ENCODE measurements at regions not wholly inside any gene's neighbourhood (a gene's known extent, or its start where the extent isn't known, plus 50 kb on each side); places are given as distances from the start of the nearest gene placed in this dataset.

- Histone ChIP-seq H3K79me2 (no peaks in the 10 kb centered on the region), H3K9ac (no peak overlapping the region), H3K4me3 (ENCODE audit: low read depth, low read length) (no peak overlapping the region), H3K27ac (no peak overlapping the region), H3K27me3 (ENCODE audit: control insufficient read depth, insufficient read depth, low read length) (no peaks in the 10 kb centered on the region), H3K9me3 (ENCODE audit: control insufficient read depth, low read length) (no peaks in the 10 kb centered on the region), H2AFZ (no peak overlapping the region), H3K4me2 (ENCODE audit: low read length) (no peak overlapping the region), H3K4me1 (no peaks in the 10 kb centered on the region), H3K36me3 (ENCODE audit: control insufficient read depth, insufficient read depth, low read length) (no peaks in the 10 kb centered on the region)
- no peak for TF ChIP-seq CTCF (IDR thresholded peaks at IDR 0.05)
Measured at GRCh38 chr2:235413064-235413463, 80.8 kb upstream of the AGAP1 start.

DNA sequence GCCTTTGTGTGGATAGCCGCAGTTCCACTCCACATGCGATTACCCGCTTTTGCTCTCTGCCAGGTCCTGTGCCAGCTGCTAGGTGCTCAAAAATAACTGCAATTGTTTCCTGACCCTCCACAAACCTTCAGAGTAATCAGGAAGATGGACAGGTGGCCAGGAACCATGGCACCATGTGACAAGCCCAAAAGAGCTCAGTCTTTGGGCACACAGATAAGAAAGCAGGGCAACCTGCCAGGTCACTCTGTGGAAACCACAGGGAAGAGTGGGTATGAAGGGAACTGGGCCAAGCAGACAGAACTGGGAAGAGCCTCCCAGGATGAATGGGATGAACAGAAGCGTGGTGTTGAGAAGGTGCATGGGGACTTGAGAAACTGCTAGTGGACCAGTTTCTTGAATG is 79.4 kb upstream of the AGAP1 start:
- no peak overlapping the region for H3K9ac ChIP-seq
- no peaks in the 10 kb centered on the region for H3K79me2 ChIP-seq
- H3K4me3 ChIP-seq (ENCODE audit: low read depth, low read length) = no peak overlapping the region
- no peak overlapping the region for H3K27ac ChIP-seq
- no peaks in the 10 kb centered on the region for H3K27me3 ChIP-seq (ENCODE audit: control insufficient read depth, insufficient read depth, low read length)
- TF ChIP-seq CTCF (IDR thresholded peaks at IDR 0.05) = no peak
- no peak overlapping the region for H2AFZ ChIP-seq
- H3K9me3 ChIP-seq (ENCODE audit: control insufficient read depth, low read length) = no peaks in the 10 kb centered on the region
- no peaks in the 10 kb centered on the region for H3K36me3 ChIP-seq (ENCODE audit: control insufficient read depth, insufficient read depth, low read length)
- H3K4me1 ChIP-seq = no peaks in the 10 kb centered on the region
- no peak overlapping the region for H3K4me2 ChIP-seq (ENCODE audit: low read length)

DNA sequence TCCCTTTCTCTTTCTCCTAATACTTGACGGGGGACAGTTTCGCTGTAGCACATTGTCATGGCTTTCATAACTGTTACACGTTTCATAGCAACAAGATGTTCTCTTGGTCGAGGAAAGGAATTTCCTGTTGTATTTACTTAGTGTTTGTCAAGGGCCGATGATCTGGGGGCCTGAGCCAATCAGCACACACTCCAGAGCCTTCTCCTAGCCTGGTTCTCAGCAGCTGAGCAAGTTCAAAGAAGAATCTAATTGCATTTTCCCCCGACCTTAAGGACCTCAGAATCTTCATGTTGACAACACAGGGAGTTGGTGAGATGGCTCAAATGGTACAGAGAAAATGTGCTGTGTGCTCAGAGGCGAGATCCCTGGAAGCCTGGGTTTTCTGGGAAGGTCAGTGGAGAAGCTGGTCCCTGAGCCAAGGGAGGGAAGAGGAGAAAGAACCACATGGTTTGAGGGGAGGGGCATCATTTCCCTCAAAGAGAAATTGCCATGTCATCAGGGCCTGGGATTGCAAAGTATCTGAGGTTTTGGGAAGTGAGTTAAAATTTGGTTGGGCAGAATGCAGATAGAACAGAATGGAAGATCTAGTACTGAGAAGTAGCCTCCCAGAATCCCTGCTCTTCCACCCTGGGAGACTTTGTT is 76.9 kb upstream of the AGAP1 start:
- H3K9me3 ChIP-seq (ENCODE audit: control insufficient read depth, low read length) = no peaks in the 10 kb centered on the region
- no peak overlapping the region for H2AFZ ChIP-seq
- peak overlapping the region; percentile 6 for H3K27ac ChIP-seq
- no peaks in the 10 kb centered on the region for H3K79me2 ChIP-seq
- no peaks in the 10 kb centered on the region for H3K27me3 ChIP-seq (ENCODE audit: control insufficient read depth, insufficient read depth, low read length)
- no peaks in the 10 kb centered on the region for H3K4me1 ChIP-seq
- no peak for TF ChIP-seq CTCF (IDR thresholded peaks at IDR 0.05)
- H3K9ac ChIP-seq = no peak overlapping the region
- H3K4me2 ChIP-seq (ENCODE audit: low read length) = no peak overlapping the region
- no peaks in the 10 kb centered on the region for H3K36me3 ChIP-seq (ENCODE audit: control insufficient read depth, insufficient read depth, low read length)
- no peak overlapping the region for H3K4me3 ChIP-seq (ENCODE audit: low read depth, low read length)

GRCh38 chr2:235418918-235419317 is 74.9 kb upstream of the AGAP1 start:
- Histone ChIP-seq H3K27me3 (ENCODE audit: control insufficient read depth, insufficient read depth, low read length) (no peaks in the 10 kb centered on the region), H3K4me2 (ENCODE audit: low read length) (no peak overlapping the region), H3K79me2 (no peaks in the 10 kb centered on the region), H3K4me1 (no peaks in the 10 kb centered on the region), H3K9ac (no peak overlapping the region), H3K9me3 (ENCODE audit: control insufficient read depth, low read length) (no peaks in the 10 kb centered on the region), H2AFZ (no peak overlapping the region), H3K36me3 (ENCODE audit: control insufficient read depth, insufficient read depth, low read length) (no peaks in the 10 kb centered on the region), H3K4me3 (ENCODE audit: low read depth, low read length) (no peak overlapping the region), H3K27ac (no peak overlapping the region)
- no peak for TF ChIP-seq CTCF (IDR thresholded peaks at IDR 0.05)

DNA sequence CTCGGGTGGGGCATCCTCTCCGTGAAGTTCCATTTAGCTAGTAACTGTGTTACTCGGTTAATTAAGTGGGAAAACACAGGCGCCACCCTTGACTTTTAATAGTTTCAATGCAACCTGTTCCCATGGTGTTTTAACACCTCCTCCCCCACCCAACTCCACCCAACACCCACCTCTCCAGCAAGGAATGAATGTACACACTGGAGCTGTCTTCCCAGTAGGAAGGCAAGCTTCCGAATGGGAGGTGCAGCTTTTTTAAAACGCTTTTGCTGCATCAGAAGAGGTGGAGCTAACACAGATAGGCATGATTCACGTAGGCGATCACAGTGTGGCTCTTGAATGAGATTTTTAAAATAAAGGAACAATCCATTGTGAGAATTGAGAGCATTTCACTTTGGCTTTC is 73.8 kb upstream of the AGAP1 start:
- TF ChIP-seq CTCF (IDR thresholded peaks at IDR 0.05) = no peak
- no peaks in the 10 kb centered on the region for H3K36me3 ChIP-seq (ENCODE audit: control insufficient read depth, insufficient read depth, low read length)
- no peak overlapping the region for H3K4me2 ChIP-seq (ENCODE audit: low read length)
- no peaks in the 10 kb centered on the region for H3K27me3 ChIP-seq (ENCODE audit: control insufficient read depth, insufficient read depth, low read length)
- no peak overlapping the region for H2AFZ ChIP-seq
- H3K27ac ChIP-seq = no peak overlapping the region
- H3K4me3 ChIP-seq (ENCODE audit: low read depth, low read length) = no peak overlapping the region
- H3K9ac ChIP-seq = no peak overlapping the region
- no peaks in the 10 kb centered on the region for H3K4me1 ChIP-seq
- H3K79me2 ChIP-seq = no peaks in the 10 kb centered on the region
- no peaks in the 10 kb centered on the region for H3K9me3 ChIP-seq (ENCODE audit: control insufficient read depth, low read length)
